WTC11 (cell line): ENCODE measurements at regions not wholly inside any gene's neighbourhood (a gene's known extent, or its start where the extent isn't known, plus 50 kb on each side); places are given as distances from the start of the nearest gene placed in this dataset.

Experiments
- ATAC-seq: fragments of 200-7000 bp; cut with Tn5 transposase; 2 replicates; pipeline ENCODE4 v1.10.0; 2021; ENCODE audit warnings: mild to moderate bottlenecking, moderate library complexity
- CTCF ChIA-PET: fragments of 300-600 bp; sonication (Branson Sonifier 250); formaldehyde crosslinking; loops from one replicate; lab custom pipeline; 2021; ENCODE audit warnings: antibody characterized with exemption; lab: Charles Lee
- POLR2A ChIA-PET: fragments of 350-600 bp; sonication (Branson Sonifier 250); formaldehyde crosslinking; loops from one replicate; lab custom pipeline; 2021; ENCODE audit warnings: antibody characterized with exemption; lab: Charles Lee
- DNase-seq: peaks from one replicate; pipeline ENCODE4 v3.0.0; 2021; ENCODE audit warnings: low spot score
- H3K27ac Mint-ChIP-seq: 2 replicates; pipeline ENCODE4 v1.8.0; 2021; ENCODE audit warnings: mixed read lengths
- H3K27me3 Mint-ChIP-seq: 2 replicates; pipeline ENCODE4 v1.8.0; 2021; ENCODE audit warnings: low read depth, mild to moderate bottlenecking, moderate library complexity, mixed read lengths
- H3K36me3 Mint-ChIP-seq: 2 replicates; pipeline ENCODE4 v1.8.0; 2021; ENCODE audit warnings: mixed read lengths
- H3K4me1 Mint-ChIP-seq: 2 replicates; pipeline ENCODE4 v1.8.0; 2022; ENCODE audit warnings: mixed read lengths
- H3K4me3 Mint-ChIP-seq: 2 replicates; pipeline ENCODE4 v1.8.0; 2021; ENCODE audit warnings: mild to moderate bottlenecking, moderate library complexity, mixed read lengths
- H3K9me3 Mint-ChIP-seq: 2 replicates; pipeline ENCODE4 v1.8.0; 2021; ENCODE audit warnings: mixed read lengths
- CBFB ChIP-seq: sonication (generic); formaldehyde crosslinking; IDR thresholded peaks from 2 replicates; pipeline ENCODE4 v1.8.1; 2022; ENCODE audit warnings: mild to moderate bottlenecking, low read depth, missing genetic modification reagents
- CREM ChIP-seq: sonication (generic); formaldehyde crosslinking; IDR thresholded peaks from 2 replicates; pipeline ENCODE4 v1.8.1; 2022; ENCODE audit warnings: mild to moderate bottlenecking, missing genetic modification reagents, moderate library complexity
- FOXJ3 ChIP-seq: sonication (generic); formaldehyde crosslinking; IDR thresholded peaks from 2 replicates; pipeline ENCODE4 v1.9.0; 2021; ENCODE audit warnings: missing genetic modification reagents, mild to moderate bottlenecking, borderline replicate concordance
- GRHL2 ChIP-seq: fragments of 250-450 bp; sonication (Bioruptor Pico); IDR thresholded peaks from 2 replicates; pipeline ENCODE4 v1.8.0; 2022; ENCODE audit warnings: mild to moderate bottlenecking, moderate library complexity; ENCODE audit not compliant: insufficient replicate concordance, severe bottlenecking
- JAZF1 ChIP-seq: fragments of 250-450 bp; sonication (Bioruptor Pico); IDR thresholded peaks from 2 replicates; pipeline ENCODE4 v1.9.0; 2021; ENCODE audit warnings: moderate library complexity, mild to moderate bottlenecking, inconsistent platforms
- MYBL2 ChIP-seq: sonication (generic); formaldehyde crosslinking; IDR thresholded peaks from 2 replicates; pipeline ENCODE4 v1.8.1; 2023; ENCODE audit warnings: mild to moderate bottlenecking, moderate library complexity, missing genetic modification reagents
- NFATC4 ChIP-seq: fragments of 250-450 bp; sonication (Bioruptor Pico); IDR thresholded peaks from 2 replicates; pipeline ENCODE4 v1.9.0; 2021; ENCODE audit warnings: mild to moderate bottlenecking
- NFE2L1 ChIP-seq: sonication (generic); formaldehyde crosslinking; IDR thresholded peaks from 2 replicates; pipeline ENCODE4 v1.8.1; 2023; ENCODE audit warnings: missing genetic modification reagents
- NR3C1 ChIP-seq: sonication (generic); formaldehyde crosslinking; conservative IDR thresholded peaks from 2 replicates; pipeline ENCODE4 v1.8.1; 2023; ENCODE audit warnings: low read depth, mild to moderate bottlenecking, missing genetic modification reagents
- OVOL2 ChIP-seq: fragments of 250-450 bp; sonication (Bioruptor Pico); IDR thresholded peaks from 2 replicates; pipeline ENCODE4 v1.9.0; 2021; ENCODE audit warnings: mild to moderate bottlenecking, borderline replicate concordance
- PRRX2 ChIP-seq: fragments of 250-450 bp; sonication (Bioruptor Pico); IDR thresholded peaks from 2 replicates; pipeline ENCODE4 v1.8.0; 2021; ENCODE audit warnings: mild to moderate bottlenecking
- RORB ChIP-seq: fragments of 250-450 bp; sonication (Bioruptor Pico); IDR thresholded peaks from 2 replicates; pipeline ENCODE4 v1.9.0; 2021; ENCODE audit warnings: mild to moderate bottlenecking
- SMAD4 ChIP-seq: sonication (generic); formaldehyde crosslinking; IDR thresholded peaks from 2 replicates; pipeline ENCODE4 v1.8.0; 2022; ENCODE audit warnings: mild to moderate bottlenecking, missing genetic modification reagents
- SP1 ChIP-seq: sonication (generic); formaldehyde crosslinking; conservative IDR thresholded peaks from 2 replicates; pipeline ENCODE4 v1.8.1; 2022; ENCODE audit warnings: missing genetic modification reagents
- TEAD4 ChIP-seq: sonication (generic); formaldehyde crosslinking; IDR thresholded peaks from 2 replicates; pipeline ENCODE4 v1.8.0; 2022; ENCODE audit warnings: mild to moderate bottlenecking, missing genetic modification reagents
- TP53 ChIP-seq: sonication (generic); formaldehyde crosslinking; IDR thresholded peaks from 2 replicates; pipeline ENCODE4 v1.8.1; 2023; ENCODE audit warnings: mild to moderate bottlenecking, missing genetic modification reagents
- ZNF121 ChIP-seq: sonication (generic); formaldehyde crosslinking; IDR thresholded peaks from 2 replicates; pipeline ENCODE4 v1.8.0; 2023; ENCODE audit warnings: missing genetic modification reagents
- ZNF232 ChIP-seq: sonication (generic); formaldehyde crosslinking; IDR thresholded peaks from 2 replicates; pipeline ENCODE4 v1.8.0; 2022; ENCODE audit warnings: mild to moderate bottlenecking, missing genetic modification reagents
- ZNF317 ChIP-seq: sonication (generic); formaldehyde crosslinking; IDR thresholded peaks from 2 replicates; pipeline ENCODE4 v1.8.1; 2023; ENCODE audit warnings: low read depth, mild to moderate bottlenecking, moderate library complexity, missing genetic modification reagents, borderline replicate concordance
- ZNF671 ChIP-seq: fragments of 250-450 bp; sonication (Bioruptor Pico); IDR thresholded peaks from 2 replicates; pipeline ENCODE4 v1.8.0; 2021; ENCODE audit warnings: mild to moderate bottlenecking
- TF ChIP-seq, protein P1 (sequence below): sonication (generic); formaldehyde crosslinking; IDR thresholded peaks from 2 replicates; pipeline ENCODE4 v1.8.0; 2022; ENCODE audit warnings: missing genetic modification reagents
- TF ChIP-seq, protein P2 (sequence below): sonication (generic); formaldehyde crosslinking; IDR thresholded peaks from 2 replicates; pipeline ENCODE4 v1.8.0; 2022; ENCODE audit warnings: mild to moderate bottlenecking, missing genetic modification reagents
- TF ChIP-seq, protein P3 (sequence below): sonication (generic); formaldehyde crosslinking; IDR thresholded peaks from 2 replicates; pipeline ENCODE4 v1.8.0; 2022; ENCODE audit warnings: mild to moderate bottlenecking, missing genetic modification reagents
- TF ChIP-seq, protein P4 (sequence below): sonication (generic); formaldehyde crosslinking; conservative IDR thresholded peaks from 2 replicates; pipeline ENCODE4 v1.8.1; 2022; ENCODE audit warnings: mild to moderate bottlenecking, missing genetic modification reagents
- TF ChIP-seq, protein P5 (sequence below): sonication (generic); formaldehyde crosslinking; conservative IDR thresholded peaks from 2 replicates; pipeline ENCODE4 v1.8.1; 2023; ENCODE audit warnings: mild to moderate bottlenecking, low read depth, missing genetic modification reagents, moderate library complexity
- TF ChIP-seq, protein P6 (sequence below): sonication (generic); formaldehyde crosslinking; IDR thresholded peaks from 2 replicates; pipeline ENCODE4 v1.8.1; 2023; ENCODE audit warnings: mild to moderate bottlenecking, missing genetic modification reagents

DNA sequence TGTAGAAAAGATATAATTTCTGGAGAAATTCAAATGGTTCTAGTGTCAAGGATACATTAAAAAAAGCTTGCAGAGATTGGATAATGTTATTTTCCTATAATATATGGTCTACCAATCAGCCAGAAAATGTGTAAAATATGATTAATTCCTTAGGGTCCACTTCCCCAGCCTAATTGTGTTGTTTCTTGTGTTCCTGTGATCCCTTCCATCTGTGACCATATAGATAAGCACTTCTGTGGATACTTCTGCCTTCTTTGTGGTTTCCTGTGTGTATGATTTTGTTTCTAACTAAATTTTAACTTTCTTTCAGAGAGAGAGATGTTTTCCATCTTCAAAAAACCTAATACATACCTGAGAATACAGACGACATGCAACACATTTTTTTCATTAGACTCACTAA lies 367.1 kb upstream of the PIK3C3 start:
- no peaks in the 10 kb centered on the region for H3K27me3 Mint-ChIP-seq
- ChIA-PET CTCF (no interaction called here), POLR2A (no interaction called here)
- H3K36me3 Mint-ChIP-seq: peaks cover 7% of the 10 kb centered on the region; the same call in 1 of the 2 replicates
- ATAC-seq: no peak
- peaks cover 22% of the 10 kb centered on the region for H3K4me1 Mint-ChIP-seq
- H3K27ac Mint-ChIP-seq: no peak overlapping the region
- peaks cover 8% of the 10 kb centered on the region; the same call in 1 of the 2 replicates for H3K9me3 Mint-ChIP-seq
- no peak overlapping the region for H3K4me3 Mint-ChIP-seq
- no peak for DNase-seq
- no peak for TF ChIP-seq ZNF671 (CRISPR knock-in tag)
- TF ChIP-seq, protein P1, sequence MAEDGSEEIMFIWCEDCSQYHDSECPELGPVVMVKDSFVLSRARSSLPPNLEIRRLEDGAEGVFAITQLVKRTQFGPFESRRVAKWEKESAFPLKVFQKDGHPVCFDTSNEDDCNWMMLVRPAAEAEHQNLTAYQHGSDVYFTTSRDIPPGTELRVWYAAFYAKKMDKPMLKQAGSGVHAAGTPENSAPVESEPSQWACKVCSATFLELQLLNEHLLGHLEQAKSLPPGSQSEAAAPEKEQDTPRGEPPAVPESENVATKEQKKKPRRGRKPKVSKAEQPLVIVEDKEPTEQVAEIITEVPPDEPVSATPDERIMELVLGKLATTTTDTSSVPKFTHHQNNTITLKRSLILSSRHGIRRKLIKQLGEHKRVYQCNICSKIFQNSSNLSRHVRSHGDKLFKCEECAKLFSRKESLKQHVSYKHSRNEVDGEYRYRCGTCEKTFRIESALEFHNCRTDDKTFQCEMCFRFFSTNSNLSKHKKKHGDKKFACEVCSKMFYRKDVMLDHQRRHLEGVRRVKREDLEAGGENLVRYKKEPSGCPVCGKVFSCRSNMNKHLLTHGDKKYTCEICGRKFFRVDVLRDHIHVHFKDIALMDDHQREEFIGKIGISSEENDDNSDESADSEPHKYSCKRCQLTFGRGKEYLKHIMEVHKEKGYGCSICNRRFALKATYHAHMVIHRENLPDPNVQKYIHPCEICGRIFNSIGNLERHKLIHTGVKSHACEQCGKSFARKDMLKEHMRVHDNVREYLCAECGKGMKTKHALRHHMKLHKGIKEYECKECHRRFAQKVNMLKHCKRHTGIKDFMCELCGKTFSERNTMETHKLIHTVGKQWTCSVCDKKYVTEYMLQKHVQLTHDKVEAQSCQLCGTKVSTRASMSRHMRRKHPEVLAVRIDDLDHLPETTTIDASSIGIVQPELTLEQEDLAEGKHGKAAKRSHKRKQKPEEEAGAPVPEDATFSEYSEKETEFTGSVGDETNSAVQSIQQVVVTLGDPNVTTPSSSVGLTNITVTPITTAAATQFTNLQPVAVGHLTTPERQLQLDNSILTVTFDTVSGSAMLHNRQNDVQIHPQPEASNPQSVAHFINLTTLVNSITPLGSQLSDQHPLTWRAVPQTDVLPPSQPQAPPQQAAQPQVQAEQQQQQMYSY: no peak
- no peak for TF ChIP-seq NFE2L1
- TF ChIP-seq MYBL2: no peak
- no peak for TF ChIP-seq PRRX2
- TF ChIP-seq TP53 (CRISPR knock-in tag): no peak
- TF ChIP-seq, protein P2, sequence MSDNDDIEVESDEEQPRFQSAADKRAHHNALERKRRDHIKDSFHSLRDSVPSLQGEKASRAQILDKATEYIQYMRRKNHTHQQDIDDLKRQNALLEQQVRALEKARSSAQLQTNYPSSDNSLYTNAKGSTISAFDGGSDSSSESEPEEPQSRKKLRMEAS: no peak
- TF ChIP-seq OVOL2 (CRISPR knock-in tag): no peak

DNA sequence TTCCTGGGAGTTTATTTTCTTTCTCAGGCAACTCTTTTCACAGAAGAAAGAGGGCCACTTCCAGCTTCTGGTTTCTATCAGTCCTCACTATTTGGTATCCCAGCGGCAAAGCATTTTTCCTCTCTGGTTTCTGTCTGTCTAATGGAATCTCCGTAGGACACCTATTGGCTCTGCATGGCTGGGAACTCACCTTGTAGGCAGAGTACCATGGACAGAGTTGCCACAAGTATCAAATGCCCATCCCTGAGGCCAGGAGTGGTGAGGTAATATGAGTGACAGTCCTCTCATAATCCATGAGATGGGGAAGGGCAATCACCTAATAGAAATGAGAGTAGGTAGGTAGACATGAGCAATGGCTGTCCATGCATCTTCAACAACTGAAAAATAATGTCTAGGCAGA lies 369.5 kb upstream of the PIK3C3 start:
- CTCF ChIA-PET: no interaction called here
- Mint-ChIP-seq H3K27me3 (no peaks in the 10 kb centered on the region), H3K27ac (no peak overlapping the region), H3K4me3 (no peak overlapping the region), H3K36me3 (peaks cover 7% of the 10 kb centered on the region; the same call in 1 of the 2 replicates), H3K9me3 (peaks cover 8% of the 10 kb centered on the region; the same call in 1 of the 2 replicates), H3K4me1 (peaks cover 22% of the 10 kb centered on the region)
- no peak for TF ChIP-seq RORB (CRISPR knock-in tag)
- TF ChIP-seq, protein P3, sequence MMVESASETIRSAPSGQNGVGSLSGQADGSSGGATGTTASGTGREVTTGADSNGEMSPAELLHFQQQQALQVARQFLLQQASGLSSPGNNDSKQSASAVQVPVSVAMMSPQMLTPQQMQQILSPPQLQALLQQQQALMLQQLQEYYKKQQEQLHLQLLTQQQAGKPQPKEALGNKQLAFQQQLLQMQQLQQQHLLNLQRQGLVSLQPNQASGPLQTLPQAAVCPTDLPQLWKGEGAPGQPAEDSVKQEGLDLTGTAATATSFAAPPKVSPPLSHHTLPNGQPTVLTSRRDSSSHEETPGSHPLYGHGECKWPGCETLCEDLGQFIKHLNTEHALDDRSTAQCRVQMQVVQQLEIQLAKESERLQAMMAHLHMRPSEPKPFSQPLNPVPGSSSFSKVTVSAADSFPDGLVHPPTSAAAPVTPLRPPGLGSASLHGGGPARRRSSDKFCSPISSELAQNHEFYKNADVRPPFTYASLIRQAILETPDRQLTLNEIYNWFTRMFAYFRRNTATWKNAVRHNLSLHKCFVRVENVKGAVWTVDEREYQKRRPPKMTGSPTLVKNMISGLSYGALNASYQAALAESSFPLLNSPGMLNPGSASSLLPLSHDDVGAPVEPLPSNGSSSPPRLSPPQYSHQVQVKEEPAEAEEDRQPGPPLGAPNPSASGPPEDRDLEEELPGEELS (CRISPR knock-in tag): no peak
- TF ChIP-seq TEAD4 (CRISPR knock-in tag): no peak
- TF ChIP-seq NR3C1 (CRISPR knock-in tag): no peak
- TF ChIP-seq ZNF232: no peak
- no peak for TF ChIP-seq FOXJ3 (CRISPR knock-in tag)
- no peak for TF ChIP-seq JAZF1 (CRISPR knock-in tag)
- ATAC-seq (no peak), DNase-seq (no peak)
- POLR2A ChIA-PET: interaction anchor here (0.6 kb wide), 1 partner anchor 461 kb away, joined by 7 read pairs; no protein-coding TSS in a partner anchor

DNA sequence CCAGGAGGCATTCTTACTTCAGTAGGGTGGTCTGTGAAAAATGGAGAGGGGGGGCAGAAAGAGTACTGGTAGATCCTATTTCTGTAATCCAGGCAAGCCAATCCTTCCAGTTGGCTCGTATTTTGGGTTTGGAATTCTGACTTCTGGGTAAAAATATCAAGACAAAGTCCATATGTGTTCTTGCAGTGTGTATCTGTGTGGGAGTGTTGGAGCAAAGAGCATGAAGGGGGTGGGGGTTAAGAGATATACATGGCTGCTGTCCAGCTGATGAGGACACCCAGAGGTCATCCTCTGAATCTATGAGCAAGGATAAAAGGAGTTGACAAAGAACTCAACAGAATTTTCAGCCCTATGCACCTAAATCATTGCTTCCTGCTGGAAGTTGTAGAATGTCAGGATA lies 375.8 kb upstream of the PIK3C3 start:
- ChIA-PET CTCF (no interaction called here), POLR2A (no interaction called here)
- H3K27ac Mint-ChIP-seq: no peak overlapping the region
- DNase-seq: no peak
- H3K9me3 Mint-ChIP-seq: no peaks in the 10 kb centered on the region
- no peak overlapping the region for H3K4me3 Mint-ChIP-seq
- peaks cover 37% of the 10 kb centered on the region for H3K4me1 Mint-ChIP-seq
- no peak for ATAC-seq
- H3K27me3 Mint-ChIP-seq: no peaks in the 10 kb centered on the region
- H3K36me3 Mint-ChIP-seq: no peaks in the 10 kb centered on the region
- TF ChIP-seq, protein P4, sequence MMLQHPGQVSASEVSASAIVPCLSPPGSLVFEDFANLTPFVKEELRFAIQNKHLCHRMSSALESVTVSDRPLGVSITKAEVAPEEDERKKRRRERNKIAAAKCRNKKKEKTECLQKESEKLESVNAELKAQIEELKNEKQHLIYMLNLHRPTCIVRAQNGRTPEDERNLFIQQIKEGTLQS (CRISPR knock-in tag): no peak
- no peak for TF ChIP-seq SP1 (CRISPR knock-in tag)
- no peak for TF ChIP-seq CREM (CRISPR knock-in tag)
- TF ChIP-seq ZNF121: no peak
- no peak for TF ChIP-seq NFATC4 (CRISPR knock-in tag)
- TF ChIP-seq, protein P5, sequence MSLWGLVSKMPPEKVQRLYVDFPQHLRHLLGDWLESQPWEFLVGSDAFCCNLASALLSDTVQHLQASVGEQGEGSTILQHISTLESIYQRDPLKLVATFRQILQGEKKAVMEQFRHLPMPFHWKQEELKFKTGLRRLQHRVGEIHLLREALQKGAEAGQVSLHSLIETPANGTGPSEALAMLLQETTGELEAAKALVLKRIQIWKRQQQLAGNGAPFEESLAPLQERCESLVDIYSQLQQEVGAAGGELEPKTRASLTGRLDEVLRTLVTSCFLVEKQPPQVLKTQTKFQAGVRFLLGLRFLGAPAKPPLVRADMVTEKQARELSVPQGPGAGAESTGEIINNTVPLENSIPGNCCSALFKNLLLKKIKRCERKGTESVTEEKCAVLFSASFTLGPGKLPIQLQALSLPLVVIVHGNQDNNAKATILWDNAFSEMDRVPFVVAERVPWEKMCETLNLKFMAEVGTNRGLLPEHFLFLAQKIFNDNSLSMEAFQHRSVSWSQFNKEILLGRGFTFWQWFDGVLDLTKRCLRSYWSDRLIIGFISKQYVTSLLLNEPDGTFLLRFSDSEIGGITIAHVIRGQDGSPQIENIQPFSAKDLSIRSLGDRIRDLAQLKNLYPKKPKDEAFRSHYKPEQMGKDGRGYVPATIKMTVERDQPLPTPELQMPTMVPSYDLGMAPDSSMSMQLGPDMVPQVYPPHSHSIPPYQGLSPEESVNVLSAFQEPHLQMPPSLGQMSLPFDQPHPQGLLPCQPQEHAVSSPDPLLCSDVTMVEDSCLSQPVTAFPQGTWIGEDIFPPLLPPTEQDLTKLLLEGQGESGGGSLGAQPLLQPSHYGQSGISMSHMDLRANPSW (CRISPR knock-in tag): no peak
- no peak for TF ChIP-seq ZNF317 (CRISPR knock-in tag)
- TF ChIP-seq, protein P6, sequence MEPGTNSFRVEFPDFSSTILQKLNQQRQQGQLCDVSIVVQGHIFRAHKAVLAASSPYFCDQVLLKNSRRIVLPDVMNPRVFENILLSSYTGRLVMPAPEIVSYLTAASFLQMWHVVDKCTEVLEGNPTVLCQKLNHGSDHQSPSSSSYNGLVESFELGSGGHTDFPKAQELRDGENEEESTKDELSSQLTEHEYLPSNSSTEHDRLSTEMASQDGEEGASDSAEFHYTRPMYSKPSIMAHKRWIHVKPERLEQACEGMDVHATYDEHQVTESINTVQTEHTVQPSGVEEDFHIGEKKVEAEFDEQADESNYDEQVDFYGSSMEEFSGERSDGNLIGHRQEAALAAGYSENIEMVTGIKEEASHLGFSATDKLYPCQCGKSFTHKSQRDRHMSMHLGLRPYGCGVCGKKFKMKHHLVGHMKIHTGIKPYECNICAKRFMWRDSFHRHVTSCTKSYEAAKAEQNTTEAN (CRISPR knock-in tag): no peak
- TF ChIP-seq FOXJ3 (CRISPR knock-in tag): no peak
- TF ChIP-seq GRHL2 (CRISPR knock-in tag): no peak
- TF ChIP-seq SMAD4: no peak
- no peak for TF ChIP-seq CBFB (CRISPR knock-in tag)
- TF ChIP-seq PRRX2: no peak
- no peak for TF ChIP-seq TP53 (CRISPR knock-in tag)
